ENCODE measurements at regions not wholly inside any gene's neighbourhood (a gene's known extent, or its start where the extent isn't known, plus 50 kb on each side); places are given as distances from the start of the nearest gene placed in this dataset.

- TF ChIP-seq CTCF (conservative IDR thresholded peaks at IDR 0.05) (no peak), EZH2 (IDR thresholded peaks at IDR 0.05; ENCODE audit: low read depth) (no peak)
Measured at GRCh38 chr2:551621-552020, 125.6 kb downstream of the TMEM18 start.
